ENCODE measurements at regions not wholly inside any gene's neighbourhood (a gene's known extent, or its start where the extent isn't known, plus 50 kb on each side); places are given as distances from the start of the nearest gene placed in this dataset.
A peak's percentile ranks its signal among the peaks of the same experiment; 100 is the strongest.

GRCh38 chr11:115965767-115966504 is 461.7 kb upstream of the CADM1 start:
- Histone ChIP-seq H3K4me3 (ENCODE audit: low read depth, low read length) (no peak overlapping the region), H3K9me3 (ENCODE audit: control insufficient read depth, insufficient read depth, low read length) (no peaks in the 10 kb centered on the region), H3K36me3 (ENCODE audit: control insufficient read depth, insufficient read depth, low read length) (no peaks in the 10 kb centered on the region), H3K27ac (ENCODE audit: low read depth, low read length) (no peak overlapping the region), H3K4me1 (ENCODE audit: control insufficient read depth, insufficient read depth, low read length) (peaks cover 7% of the 10 kb centered on the region), H3K27me3 (ENCODE audit: control insufficient read depth, insufficient read depth, low read length) (peaks cover 9% of the 10 kb centered on the region)
- WGBS (ENCODE audit: insufficient coverage) = 71% methylated on average over 12 of the region's 13 CpGs
- DNase-seq (ENCODE audit: low read depth in 4 of 6, low spot score in 6 of 6) = peak in 2 of 6 donors; percentile 30 to 44

GRCh38 chr11:115964091-115964490 is 459.9 kb upstream of the CADM1 start:
- Histone ChIP-seq H3K9me3 (ENCODE audit: control insufficient read depth, insufficient read depth, low read length) (no peaks in the 10 kb centered on the region), H3K4me3 (ENCODE audit: low read depth, low read length) (no peak overlapping the region), H3K36me3 (ENCODE audit: control insufficient read depth, insufficient read depth, low read length) (no peaks in the 10 kb centered on the region), H3K27ac (ENCODE audit: low read depth, low read length) (no peak overlapping the region), H3K27me3 (ENCODE audit: control insufficient read depth, insufficient read depth, low read length) (peaks cover 15% of the 10 kb centered on the region), H3K4me1 (ENCODE audit: control insufficient read depth, insufficient read depth, low read length) (peaks cover 13% of the 10 kb centered on the region)
- DNase-seq (ENCODE audit: low read depth in 4 of 6, low spot score in 6 of 6) = no peak
- no CpG with 5 or more reads among the region's 2 CpGs for WGBS (ENCODE audit: insufficient coverage)

GRCh38 chr11:115963156-115963555 is 458.9 kb upstream of the CADM1 start:
- Histone ChIP-seq H3K27me3 (ENCODE audit: control insufficient read depth, insufficient read depth, low read length) (peaks cover 15% of the 10 kb centered on the region), H3K9me3 (ENCODE audit: control insufficient read depth, insufficient read depth, low read length) (no peaks in the 10 kb centered on the region), H3K4me1 (ENCODE audit: control insufficient read depth, insufficient read depth, low read length) (peaks cover 20% of the 10 kb centered on the region), H3K27ac (ENCODE audit: low read depth, low read length) (no peak overlapping the region), H3K4me3 (ENCODE audit: low read depth, low read length) (no peak overlapping the region), H3K36me3 (ENCODE audit: control insufficient read depth, insufficient read depth, low read length) (no peaks in the 10 kb centered on the region)
- 80% methylated on average over 1 of the region's 6 CpGs for WGBS (ENCODE audit: insufficient coverage)
- peak in 2 of 6 donors; percentile 77 to 80 for DNase-seq (ENCODE audit: low read depth in 4 of 6, low spot score in 6 of 6)

DNA sequence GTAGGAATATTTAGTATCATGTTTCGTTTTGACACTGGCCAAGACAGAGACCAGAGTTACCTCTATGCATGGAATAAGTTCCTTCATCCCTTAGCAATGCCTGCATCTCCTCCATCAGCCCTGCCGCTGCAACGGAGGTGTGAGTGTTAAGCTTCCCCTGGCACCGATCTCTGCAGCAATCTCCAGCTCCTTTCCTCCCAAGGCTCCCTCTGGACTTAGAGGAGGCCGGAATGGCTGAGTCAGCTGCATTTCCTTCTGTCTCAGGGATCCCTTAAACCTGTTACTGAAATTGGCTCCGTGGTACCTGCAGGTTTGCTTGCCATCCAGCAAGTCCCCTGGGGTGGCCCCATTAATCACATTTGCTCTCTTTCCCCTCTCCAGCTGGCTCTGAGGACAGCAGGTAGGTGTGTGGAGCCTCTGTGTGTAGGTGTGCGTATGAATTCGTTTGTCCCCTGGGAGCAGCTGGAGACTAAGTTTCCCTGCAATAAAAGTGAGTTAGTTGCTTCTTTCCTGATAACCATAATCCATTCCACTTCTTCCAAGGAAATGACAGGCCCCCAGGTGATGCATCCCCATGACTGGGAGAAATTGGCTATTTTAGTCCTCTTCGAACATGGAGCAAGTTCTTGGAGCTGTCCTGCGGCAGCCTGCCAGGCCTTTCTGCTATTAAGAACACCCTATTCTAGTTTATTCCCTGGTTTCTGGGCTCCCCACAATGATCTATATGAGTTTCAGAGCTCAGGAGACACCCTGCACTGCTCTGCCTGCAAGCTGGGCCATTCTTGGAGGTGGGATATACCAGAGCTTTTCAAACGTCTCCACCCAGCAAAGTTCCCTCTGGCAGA is 457.2 kb upstream of the CADM1 start:
- Histone ChIP-seq H3K9me3 (ENCODE audit: control insufficient read depth, insufficient read depth, low read length) (no peaks in the 10 kb centered on the region), H3K27ac (ENCODE audit: low read depth, low read length) (no peak overlapping the region), H3K4me3 (ENCODE audit: low read depth, low read length) (no peak overlapping the region), H3K36me3 (ENCODE audit: control insufficient read depth, insufficient read depth, low read length) (no peaks in the 10 kb centered on the region), H3K27me3 (ENCODE audit: control insufficient read depth, insufficient read depth, low read length) (peaks cover 15% of the 10 kb centered on the region), H3K4me1 (ENCODE audit: control insufficient read depth, insufficient read depth, low read length) (peaks cover 20% of the 10 kb centered on the region)
- peak in 1 of 6 donors; percentile 75 for DNase-seq (ENCODE audit: low read depth in 4 of 6, low spot score in 6 of 6)
- WGBS (ENCODE audit: insufficient coverage) = 54% methylated on average over 5 of the region's 11 CpGs

GRCh38 chr11:115959081-115959486 is 454.9 kb upstream of the CADM1 start:
- 21% methylated on average over 23 of the region's 23 CpGs for WGBS (ENCODE audit: insufficient coverage)
- no peaks in the 10 kb centered on the region for H3K9me3 ChIP-seq (ENCODE audit: control insufficient read depth, insufficient read depth, low read length)
- peaks cover 15% of the 10 kb centered on the region for H3K27me3 ChIP-seq (ENCODE audit: control insufficient read depth, insufficient read depth, low read length)
- no peak overlapping the region for H3K4me3 ChIP-seq (ENCODE audit: low read depth, low read length)
- peak in 2 of 6 donors; percentile 63 to 71 for DNase-seq (ENCODE audit: low read depth in 4 of 6, low spot score in 6 of 6)
- peaks cover 13% of the 10 kb centered on the region for H3K4me1 ChIP-seq (ENCODE audit: control insufficient read depth, insufficient read depth, low read length)
- no peak overlapping the region for H3K27ac ChIP-seq (ENCODE audit: low read depth, low read length)
- no peaks in the 10 kb centered on the region for H3K36me3 ChIP-seq (ENCODE audit: control insufficient read depth, insufficient read depth, low read length)

DNA sequence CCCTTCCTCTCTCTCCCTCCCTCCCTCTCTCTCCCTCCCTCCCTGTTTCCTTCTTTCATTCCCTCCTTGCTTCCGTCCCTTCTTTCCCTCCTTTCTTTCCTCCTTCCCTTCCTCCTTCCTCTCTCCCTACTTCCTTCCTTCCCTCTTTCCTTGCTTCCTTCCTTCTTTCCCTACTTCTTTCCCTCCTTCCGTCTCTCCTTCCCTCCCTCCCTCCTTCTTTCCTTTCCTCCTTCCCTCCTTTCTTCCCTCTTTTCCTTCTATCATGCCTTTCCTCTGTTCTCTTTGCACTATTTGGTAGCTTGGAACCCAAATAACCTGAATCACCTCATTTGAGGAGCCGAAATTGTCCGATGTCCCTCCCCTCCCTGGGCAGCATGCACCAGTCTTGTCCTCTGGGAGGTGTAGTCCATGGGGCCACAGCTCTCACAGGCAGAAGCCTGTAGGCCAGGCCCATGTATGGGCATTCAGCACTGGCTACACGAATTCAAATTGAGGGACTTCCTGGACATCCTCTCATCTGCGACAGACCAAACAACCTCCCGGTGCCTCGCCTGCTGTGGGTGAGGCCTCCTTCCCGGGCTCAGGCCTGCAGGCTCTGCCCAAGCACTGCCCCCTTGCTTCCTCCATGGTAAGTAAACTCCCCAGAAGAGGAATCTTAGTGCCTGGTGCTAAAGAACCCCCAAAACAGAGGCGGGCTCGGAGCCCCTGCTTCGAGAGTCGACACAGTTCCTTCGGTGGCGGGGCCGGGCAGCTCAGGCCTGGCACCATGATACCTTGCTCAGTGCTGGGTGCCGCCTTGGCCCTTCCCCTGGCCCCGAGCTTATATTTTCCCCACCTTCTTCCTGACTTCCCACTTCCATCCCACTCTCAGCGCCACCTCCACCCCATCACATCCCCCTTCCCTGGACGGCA is 454.1 kb upstream of the CADM1 start:
- WGBS (ENCODE audit: insufficient coverage) = 85% methylated on average over 18 of the region's 20 CpGs
- DNase-seq (ENCODE audit: low read depth in 4 of 6, low spot score in 6 of 6) = no peak
- Histone ChIP-seq H3K9me3 (ENCODE audit: control insufficient read depth, insufficient read depth, low read length) (no peaks in the 10 kb centered on the region), H3K36me3 (ENCODE audit: control insufficient read depth, insufficient read depth, low read length) (no peaks in the 10 kb centered on the region), H3K4me3 (ENCODE audit: low read depth, low read length) (no peak overlapping the region), H3K27me3 (ENCODE audit: control insufficient read depth, insufficient read depth, low read length) (peaks cover 13% of the 10 kb centered on the region), H3K27ac (ENCODE audit: low read depth, low read length) (no peak overlapping the region), H3K4me1 (ENCODE audit: control insufficient read depth, insufficient read depth, low read length) (peaks cover 13% of the 10 kb centered on the region)

- H3K4me3 ChIP-seq (ENCODE audit: low read depth, low read length) = no peak overlapping the region
- H3K36me3 ChIP-seq (ENCODE audit: control insufficient read depth, insufficient read depth, low read length) = no peaks in the 10 kb centered on the region
- H3K27me3 ChIP-seq (ENCODE audit: control insufficient read depth, insufficient read depth, low read length) = peaks cover 5% of the 10 kb centered on the region
- H3K27ac ChIP-seq (ENCODE audit: low read depth, low read length) = no peak overlapping the region
- peak in 1 of 6 donors; percentile 49 for DNase-seq (ENCODE audit: low read depth in 4 of 6, low spot score in 6 of 6)
- peaks cover 4% of the 10 kb centered on the region for H3K9me3 ChIP-seq (ENCODE audit: control insufficient read depth, insufficient read depth, low read length)
- no CpG with 5 or more reads among the region's 2 CpGs for WGBS (ENCODE audit: insufficient coverage)
- peaks cover 13% of the 10 kb centered on the region for H3K4me1 ChIP-seq (ENCODE audit: control insufficient read depth, insufficient read depth, low read length)
Measured at GRCh38 chr11:115955803-115956202, 451.6 kb upstream of the CADM1 start.

- no peaks in the 10 kb centered on the region for H3K4me1 ChIP-seq (ENCODE audit: control insufficient read depth, insufficient read depth, low read length)
Measured at GRCh38 chr11:115950660-115951059, 446.4 kb upstream of the CADM1 start.

DNA sequence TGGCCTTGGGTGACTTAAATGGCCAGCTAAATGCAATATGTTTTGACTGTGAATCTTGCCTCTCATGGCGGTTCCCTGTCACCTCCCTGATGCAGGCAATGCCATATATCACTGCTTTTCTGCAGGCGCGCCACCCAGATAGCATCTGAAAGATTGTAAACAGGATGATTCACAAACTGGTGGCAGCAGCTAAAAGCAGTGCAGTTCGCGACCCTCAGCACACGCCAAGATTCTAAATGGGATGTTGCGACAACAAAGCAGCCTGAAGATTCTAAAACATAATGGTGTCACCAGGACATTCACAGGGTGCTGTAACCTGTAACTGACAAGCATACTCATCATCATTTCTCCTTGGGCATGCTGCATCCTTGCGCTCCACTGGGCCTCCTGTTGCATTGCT is 440.4 kb upstream of the CADM1 start:
- H3K4me3 ChIP-seq (ENCODE audit: low read depth, low read length) = no peak overlapping the region
- H3K4me1 ChIP-seq (ENCODE audit: control insufficient read depth, insufficient read depth, low read length) = peaks cover under 1% of the 10 kb centered on the region
- no peaks in the 10 kb centered on the region for H3K9me3 ChIP-seq (ENCODE audit: control insufficient read depth, insufficient read depth, low read length)
- H3K27ac ChIP-seq (ENCODE audit: low read depth, low read length) = no peak overlapping the region
- no peaks in the 10 kb centered on the region for H3K36me3 ChIP-seq (ENCODE audit: control insufficient read depth, insufficient read depth, low read length)
- WGBS (ENCODE audit: insufficient coverage) = 52% methylated on average over 8 of the region's 8 CpGs
- no peak for DNase-seq (ENCODE audit: low read depth in 4 of 6, low spot score in 6 of 6)
- H3K27me3 ChIP-seq (ENCODE audit: control insufficient read depth, insufficient read depth, low read length) = no peaks in the 10 kb centered on the region

More at GRCh38 chr11:115950660-115951059, 446.4 kb upstream of the CADM1 start:
- H3K27ac ChIP-seq (ENCODE audit: low read depth, low read length) = no peak overlapping the region
- no peaks in the 10 kb centered on the region for H3K36me3 ChIP-seq (ENCODE audit: control insufficient read depth, insufficient read depth, low read length)
- no peak for DNase-seq (ENCODE audit: low read depth in 4 of 6, low spot score in 6 of 6)
- H3K27me3 ChIP-seq (ENCODE audit: control insufficient read depth, insufficient read depth, low read length) = no peaks in the 10 kb centered on the region
- H3K4me3 ChIP-seq (ENCODE audit: low read depth, low read length) = no peak overlapping the region
- WGBS (ENCODE audit: insufficient coverage) = no CpG with 5 or more reads among the region's 2 CpGs
- H3K9me3 ChIP-seq (ENCODE audit: control insufficient read depth, insufficient read depth, low read length) = peaks cover 6% of the 10 kb centered on the region
